ENCODE measurements at regions not wholly inside any gene's neighbourhood (a gene's known extent, or its start where the extent isn't known, plus 50 kb on each side); places are given as distances from the start of the nearest gene placed in this dataset.
"Not testable (repeated sequence)": the region's sequence is repeated elsewhere in the genome, so short reads cannot be mapped to it uniquely, and the experiment has no call there.

DNA sequence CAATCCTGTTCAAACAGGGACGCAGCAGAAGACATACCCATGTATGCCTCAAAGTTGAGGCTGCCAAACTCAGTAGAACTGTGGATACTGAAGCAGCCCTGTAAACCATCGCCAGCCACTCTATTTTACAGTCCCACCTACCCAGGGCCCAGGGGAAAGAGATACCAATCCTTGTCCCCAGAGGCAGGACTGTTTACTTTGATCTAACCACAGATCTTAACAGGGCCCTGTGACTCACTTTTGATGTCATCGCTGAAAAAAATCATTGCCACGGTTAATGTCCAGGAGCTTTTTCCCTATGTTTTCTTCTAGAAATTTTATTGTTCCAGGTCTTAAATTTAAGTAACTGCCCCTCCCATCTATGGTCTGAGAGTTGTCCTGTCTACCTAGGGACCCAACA lies 538.4 kb upstream of the NCAM2 start:
- no peak for DNase-seq

DNA sequence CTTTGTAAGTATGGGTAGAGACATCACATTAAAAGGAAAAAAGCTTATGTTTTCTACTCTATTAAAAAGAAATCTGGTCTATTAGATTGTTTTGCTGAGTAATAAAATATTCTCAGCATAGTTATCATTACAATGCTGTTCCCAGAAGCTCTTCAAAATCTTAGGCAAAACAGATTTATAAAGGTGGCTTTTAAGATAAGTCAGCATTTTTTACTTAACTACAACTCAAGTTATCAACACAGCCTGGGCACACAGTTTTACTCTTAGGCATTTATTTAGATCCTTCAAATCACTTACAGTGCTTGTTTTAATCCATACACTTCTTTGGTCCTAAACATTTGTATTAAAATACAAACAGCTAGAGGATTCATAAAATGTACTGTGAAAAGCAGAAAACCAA lies 534.8 kb upstream of the NCAM2 start:
- no peak for DNase-seq

DNA sequence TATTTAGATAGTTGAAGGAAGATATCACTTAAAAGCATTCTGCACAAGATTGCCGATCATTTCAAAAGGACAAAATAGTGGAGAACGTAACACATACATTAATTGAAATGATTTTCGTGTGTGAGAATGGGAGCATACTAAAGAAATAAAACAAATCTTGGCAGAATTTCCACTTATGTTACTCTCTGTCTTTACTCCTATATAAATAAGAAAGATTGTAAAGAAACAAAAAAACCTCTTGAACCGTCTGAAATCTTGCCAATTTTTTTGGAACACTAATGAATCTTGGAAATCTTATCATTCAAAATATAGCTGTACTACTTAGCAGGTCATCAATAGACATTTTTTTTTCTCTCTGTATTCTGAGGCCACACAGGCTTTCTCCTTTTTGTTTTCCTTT lies 528.8 kb upstream of the NCAM2 start:
- DNase-seq: no peak

DNA sequence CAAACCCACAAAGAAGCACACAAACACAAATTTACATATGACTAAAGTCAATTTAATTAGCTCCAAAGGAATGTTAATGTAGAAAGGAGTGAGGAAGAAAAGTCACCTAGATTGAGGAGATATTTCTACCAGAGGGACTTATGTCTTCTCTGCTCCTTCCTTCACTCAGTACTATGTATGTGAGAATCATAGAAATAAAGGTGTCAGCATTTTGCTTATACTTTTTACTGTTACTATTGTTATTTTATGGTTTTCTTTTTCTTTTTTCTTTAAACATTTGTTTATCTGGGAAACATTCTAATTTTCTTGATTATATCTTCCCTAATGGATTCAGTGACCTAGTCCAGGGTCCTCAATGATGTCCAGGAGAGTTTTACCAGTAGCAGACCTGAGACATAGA lies 511.9 kb upstream of the NCAM2 start:
- no peak for DNase-seq

DNA sequence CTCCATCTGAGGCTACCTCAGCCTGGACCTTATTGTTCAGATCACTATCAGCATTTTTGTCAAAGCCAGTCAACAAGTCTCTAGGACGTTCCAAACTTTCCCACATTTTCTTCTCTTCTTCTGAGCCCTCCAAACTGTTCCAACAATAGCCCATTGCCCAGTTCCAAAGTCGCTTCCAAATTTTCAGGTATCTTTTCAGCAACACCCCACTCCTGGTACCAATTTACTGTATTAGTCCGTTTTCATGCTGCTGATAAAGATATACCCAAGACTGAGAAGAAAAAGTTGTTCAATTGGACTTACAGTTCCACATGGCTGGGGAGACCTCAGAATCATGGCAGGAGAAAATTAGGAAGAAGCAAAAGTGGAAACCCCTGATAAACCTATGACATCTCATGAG lies 495.3 kb upstream of the NCAM2 start:
- not testable (repeated sequence) for DNase-seq

DNA sequence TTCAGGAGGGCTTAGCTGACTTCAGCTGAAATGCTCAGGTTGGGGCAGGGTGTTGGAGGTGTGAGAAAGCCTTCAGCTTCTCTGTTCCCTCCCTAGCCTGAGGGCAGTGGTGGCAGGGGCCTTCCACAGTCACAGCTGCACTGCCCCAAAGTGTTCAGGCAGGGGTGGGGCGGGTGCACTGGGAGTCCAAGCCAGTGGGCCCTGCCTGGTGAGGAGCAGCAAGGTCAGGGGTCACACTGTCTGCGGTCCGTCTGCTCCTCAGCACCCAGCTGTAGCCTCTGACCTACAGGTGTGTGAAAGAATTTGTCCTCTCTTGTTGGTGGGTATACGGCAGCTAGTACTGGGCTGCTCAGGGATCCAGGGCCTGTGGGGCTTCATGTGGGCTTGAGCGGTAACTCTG lies 490.4 kb upstream of the NCAM2 start:
- no peak for DNase-seq

DNA sequence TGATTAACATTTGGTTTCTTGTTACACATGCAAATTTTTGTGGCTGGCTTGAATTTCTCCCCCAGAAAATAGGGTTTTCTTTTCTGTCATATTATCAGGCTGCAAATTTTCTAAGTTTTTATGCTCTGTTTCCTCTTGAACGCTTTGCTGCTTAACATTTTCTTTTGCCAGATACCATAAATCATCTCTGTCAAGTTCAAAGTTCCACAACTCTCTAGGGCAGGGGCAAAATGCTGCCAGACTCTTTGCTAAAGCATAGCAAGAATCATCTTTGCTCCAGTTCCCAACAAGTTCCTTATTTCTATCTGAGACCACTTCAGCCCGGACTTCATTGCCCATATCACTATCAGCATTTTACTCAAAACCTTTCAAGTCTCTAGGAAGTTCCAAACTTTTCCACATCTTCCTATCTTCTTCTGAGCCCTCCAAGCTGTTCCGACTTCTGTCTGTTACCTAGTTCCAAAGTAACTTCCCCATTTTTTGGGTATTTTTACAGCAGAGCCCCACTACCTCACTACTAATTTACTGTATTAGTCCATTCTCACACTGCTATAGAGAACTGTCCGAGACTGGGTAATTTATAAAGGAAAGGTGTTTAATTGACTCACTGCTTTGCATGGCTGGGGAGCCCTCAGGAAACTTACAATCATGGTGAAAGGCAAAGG lies 486.9 kb upstream of the NCAM2 start:
- DNase-seq: no peak

DNA sequence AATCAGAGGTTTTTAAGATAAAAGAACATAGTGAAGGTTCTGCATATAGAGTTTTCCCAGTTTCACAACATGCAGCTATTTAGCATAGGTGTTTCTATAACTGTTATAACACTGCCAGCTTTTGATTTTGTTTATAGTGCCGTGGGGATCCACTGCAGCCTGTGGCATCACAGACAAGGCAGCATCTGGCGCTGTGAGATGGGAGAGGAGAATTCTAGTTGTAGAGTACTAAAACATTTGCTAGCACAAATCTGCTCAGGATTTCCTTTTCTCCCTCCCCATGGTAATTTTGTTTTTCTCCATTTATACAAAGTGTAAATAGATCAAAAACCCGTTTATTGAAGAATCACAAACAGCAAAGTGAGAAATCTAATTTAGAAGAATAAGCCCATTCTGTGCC lies 482.8 kb upstream of the NCAM2 start:
- DNase-seq: no peak

DNA sequence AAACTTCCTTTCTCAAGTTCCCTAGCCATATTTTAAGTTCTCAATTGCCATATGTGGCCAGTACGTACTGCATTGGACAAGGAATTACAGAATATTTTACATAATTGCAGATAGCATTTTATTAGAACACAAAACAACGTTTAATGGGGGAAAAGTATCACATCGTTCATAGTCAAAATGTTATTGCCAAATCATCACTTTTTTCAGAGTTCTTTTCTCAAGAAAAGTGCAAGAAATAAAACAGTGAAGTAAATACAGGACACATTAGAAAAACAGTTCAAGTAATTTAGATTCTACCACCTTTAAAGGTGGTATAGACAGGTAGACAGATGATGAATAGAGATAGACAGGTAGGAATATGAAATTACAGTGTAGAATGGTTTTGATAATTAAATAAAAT lies 479.1 kb upstream of the NCAM2 start:
- no peak for DNase-seq

DNA sequence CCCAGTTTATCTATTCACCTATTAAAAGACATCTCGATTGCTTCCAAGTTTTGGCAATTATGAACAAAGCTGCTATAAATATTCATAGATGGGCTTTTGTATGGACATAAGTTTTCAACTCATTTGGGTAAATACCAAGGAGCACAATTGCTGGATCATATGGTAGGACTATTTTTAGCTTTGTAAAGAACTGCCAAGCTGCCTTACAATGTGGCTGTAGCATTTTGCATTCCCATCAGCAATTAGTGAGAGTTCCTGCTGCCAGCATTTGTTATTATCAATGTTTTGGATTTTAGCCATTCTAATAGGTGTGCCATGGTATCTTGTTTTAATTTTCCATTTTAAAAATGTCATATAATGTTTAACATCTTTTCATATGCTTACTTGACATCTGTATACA lies 475.6 kb upstream of the NCAM2 start:
- no peak for DNase-seq

DNA sequence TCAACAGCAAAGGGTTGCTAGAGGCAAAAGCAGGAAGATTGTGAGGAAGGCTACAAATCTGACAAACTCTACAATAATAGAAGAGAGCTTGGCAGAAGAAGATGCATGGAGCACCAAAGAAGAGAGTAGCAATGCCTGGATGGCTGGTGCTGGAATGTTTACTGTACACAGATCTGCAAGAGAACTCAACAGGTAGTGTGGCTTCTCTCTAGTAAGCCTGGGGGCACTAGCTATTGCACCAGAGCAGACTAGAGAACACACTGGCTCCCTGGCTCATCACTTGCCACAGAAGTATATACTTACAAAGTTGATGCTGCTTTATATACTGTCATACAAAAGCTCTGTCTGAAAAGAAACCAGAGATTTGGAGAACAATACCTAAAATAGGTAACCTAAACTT lies 475.0 kb upstream of the NCAM2 start:
- DNase-seq: no peak

DNA sequence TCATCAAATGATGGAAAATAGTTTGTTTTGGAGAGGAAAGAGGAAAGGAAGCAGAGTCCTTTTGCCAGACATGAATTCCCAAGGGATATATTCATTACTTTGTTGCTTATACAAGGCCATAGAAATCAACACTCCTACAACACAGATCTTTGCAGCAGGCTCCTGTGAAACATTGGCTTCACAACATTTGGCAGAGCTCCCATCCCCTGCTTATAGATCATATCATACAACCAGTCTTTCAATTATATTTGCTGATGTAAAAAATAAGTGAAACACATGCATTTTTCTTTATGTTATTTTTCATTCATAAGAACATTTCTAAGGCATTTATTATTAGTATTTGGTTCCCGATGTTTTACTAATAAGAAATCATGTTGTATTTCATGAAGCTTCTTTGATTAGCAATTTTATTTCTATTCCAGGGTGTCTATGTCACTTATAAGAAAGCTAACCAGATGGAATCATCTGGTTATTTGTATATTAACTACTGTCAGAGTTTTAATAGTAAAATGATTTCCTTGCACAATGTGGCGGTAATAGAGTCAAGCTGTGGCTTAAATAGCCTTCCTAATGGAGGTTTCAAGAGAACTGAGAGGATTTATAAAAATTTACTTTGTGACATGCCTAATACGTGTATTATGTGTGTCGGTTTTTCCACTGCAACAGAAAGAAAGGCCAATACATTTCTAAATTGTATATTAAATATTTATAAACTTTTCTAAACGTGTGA lies 470.3 kb upstream of the NCAM2 start:
- DNase-seq: no peak

DNA sequence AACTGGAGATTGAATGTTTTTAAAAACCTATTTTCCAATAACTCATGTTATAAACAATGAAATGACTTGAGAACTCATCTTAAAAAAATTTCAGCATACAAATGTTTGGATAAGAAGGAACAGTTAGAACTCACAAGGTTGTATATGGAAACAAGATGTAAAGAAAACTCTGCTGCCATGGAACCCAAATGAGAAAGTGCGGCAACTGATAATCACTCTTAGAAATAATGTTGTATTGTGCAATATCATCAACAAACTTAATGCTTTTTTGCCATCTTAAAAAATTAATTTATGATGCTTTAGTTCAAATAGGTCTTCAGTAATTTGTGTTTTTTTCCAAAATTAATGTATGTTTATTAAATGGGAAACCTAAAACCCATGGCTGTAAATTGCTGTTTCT lies 461.1 kb upstream of the NCAM2 start:
- no peak for DNase-seq

DNA sequence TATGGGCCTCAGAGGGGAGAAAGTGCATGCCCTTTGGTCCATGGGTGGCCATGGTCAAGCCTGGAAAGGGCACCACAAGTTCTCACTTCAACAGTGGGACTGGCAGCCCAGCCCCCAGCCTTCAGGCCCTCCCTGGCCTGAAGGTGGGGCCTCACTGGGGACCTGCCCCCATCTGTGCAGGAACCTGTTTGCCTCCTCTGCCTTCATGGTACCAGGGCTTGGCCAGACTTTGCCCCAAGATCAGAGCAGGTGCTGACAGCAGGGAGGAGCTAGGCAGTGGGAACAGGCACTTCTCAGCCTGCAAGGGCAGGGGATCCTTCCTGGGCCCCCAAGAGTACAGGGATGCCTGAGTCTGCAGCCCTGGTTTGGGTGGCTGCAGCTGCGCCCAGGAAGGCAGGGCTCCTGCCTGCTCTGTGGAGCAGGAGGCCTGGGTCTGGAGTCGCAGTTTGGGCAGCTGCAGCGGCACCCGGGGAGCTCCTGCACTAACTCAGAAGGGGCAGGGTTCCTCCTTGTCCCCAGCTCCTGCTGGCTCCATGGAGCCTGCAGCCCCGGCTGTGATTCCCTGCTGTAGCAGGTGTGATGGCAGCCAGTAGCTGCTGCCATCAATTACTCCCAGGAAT lies 460.1 kb upstream of the NCAM2 start:
- DNase-seq: no peak

DNA sequence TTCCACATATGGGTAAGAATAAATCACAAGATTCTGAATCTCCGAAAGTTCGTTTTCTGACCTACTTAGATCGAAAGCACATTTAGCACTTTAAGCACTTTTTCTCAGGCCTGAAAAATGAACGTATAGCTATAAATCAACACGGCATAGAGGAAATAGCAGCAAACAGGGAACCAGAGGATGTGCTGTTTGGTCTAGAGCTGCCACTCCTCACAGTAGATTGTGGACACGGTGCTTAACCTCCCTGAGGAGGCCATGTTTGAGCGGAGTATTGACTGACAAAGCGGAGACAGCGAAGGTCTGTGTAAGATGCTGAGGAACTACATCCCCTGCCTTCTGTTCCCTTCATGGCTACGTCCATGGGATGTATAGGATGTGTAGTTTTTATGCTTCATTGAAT lies 452.8 kb upstream of the NCAM2 start:
- DNase-seq: no peak

DNA sequence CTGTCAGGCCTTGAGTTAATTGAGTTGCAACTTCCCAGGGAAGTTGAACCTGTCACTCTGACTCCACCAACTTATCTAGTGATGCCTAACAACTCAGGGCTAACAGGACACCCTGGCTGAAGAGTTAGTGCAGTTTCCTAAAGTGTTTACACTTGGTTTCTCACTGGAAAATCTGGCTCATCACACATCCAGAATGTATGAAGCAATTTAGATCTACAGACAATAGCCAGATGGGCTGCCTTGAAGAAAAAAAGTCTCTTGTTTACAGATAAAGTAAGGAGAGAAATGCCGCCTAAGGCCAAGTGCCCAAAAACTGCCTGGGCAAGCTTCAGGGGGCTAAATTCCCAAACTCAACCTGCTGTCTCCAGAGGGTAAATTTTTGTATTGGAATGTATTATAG lies 446.3 kb upstream of the NCAM2 start:
- no peak for DNase-seq

DNA sequence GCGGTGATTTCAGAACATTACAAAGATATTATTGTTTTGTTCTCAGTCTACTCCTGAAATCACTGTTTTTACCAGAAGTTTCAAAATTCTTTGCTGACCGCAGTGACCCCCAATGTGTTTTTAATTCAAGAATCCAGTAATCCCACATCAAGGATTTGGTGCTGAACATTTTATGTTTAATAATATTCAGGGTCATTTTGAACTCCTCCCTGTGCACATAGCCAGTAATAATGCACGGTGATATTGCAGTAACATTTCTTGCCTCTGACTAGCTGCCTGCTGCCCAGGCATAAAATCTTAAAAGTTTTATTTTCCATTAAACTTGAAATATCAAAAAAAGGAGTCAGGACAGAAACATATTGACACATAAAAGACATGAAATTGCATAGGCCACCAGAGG lies 443.4 kb upstream of the NCAM2 start:
- DNase-seq: no peak

DNA sequence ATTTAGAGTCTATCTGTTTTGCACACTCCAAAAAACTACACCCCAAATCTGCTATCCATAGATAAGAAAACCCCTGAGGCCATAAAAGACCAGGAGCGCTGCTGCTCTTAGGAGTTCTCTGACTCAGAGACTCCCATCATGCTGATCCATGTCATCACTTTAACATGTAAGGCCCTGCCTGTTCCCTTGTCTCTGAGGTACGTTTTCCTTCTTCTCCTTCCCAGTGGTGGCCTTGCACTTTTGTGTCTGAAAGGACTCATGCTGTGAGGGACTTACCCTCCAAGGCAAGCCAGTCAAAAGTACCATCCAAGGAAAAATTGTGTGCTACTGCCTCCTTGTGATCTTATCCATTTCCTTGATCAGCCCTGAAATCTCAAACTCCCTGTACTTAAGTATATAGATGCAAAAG lies 427.4 kb upstream of the NCAM2 start:
- DNase-seq: no peak

DNA sequence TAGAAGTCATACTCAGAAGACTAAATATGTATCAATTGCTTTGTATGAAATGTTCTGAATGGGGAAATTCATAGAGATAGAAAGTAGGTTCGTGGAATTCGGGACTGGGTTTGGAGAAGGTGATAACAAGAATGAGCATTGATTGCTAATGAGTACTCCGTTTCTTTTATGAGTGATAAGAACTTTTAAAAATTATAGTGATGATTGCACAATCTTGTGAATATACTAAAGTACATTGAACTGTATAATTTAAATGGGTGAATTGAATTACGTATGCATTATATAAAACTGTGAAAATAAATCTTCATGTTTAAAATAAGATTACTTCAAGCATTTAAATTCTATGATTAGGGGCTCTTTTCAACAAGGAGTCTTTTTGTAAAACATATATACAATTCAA lies 425.6 kb upstream of the NCAM2 start:
- DNase-seq: no peak

DNA sequence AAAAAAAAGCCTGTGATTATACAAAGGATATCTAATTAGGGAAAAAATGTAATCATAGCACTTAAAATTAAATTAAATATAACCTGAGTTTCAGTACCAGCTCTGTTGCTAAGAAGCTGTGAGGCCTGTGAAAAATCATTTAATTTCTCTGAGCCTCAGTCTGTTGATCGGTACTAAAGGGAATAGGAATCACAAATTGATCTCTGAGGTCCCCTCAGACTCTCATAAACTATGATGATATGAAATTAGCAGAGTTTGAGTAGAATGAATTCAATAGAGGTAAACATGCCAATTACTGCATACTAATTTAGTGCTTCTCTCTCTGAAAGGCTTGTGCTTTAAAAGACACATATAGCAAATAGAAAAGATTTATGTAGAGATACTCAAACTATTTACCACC lies 416.8 kb upstream of the NCAM2 start:
- no peak for DNase-seq

DNA sequence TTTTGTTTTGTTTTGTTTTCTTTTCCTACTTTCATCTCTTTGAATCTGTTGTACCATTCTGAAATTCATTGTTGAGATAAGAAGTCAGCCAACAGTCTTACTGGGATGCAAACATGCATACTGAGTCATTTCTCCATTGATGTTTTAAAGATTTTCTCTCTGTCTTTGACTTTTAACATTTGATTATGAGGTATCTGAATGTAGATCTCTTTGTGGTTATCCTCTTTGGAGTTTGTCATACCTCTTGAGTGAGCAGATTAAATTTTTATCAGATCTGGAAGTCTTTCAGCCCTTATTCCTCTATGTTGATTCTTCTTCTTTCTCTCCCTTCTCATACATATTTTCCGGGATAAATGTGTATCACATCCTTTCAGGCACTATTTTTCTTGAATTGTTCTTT lies 406.9 kb upstream of the NCAM2 start:
- no peak for DNase-seq

DNA sequence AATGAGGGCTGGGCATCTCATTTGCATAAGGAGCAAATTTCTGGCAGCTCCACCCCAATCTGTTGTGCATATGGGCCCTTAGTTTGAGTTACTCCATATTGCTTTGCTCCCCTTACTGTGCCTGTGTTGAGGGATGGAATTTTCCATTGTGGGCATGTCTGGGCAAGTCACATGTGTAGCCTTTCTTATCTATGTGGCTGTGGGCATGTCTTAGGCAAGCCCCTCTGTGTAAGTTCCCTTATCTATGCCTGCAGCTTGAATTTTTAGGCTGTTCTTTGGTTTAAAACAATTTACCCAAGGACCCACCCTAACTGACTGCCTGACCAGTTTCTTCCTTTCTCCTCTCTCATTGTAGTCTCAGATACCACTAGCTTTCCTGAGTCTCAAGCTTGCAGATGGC lies 405.7 kb upstream of the NCAM2 start:
- no peak for DNase-seq

DNA sequence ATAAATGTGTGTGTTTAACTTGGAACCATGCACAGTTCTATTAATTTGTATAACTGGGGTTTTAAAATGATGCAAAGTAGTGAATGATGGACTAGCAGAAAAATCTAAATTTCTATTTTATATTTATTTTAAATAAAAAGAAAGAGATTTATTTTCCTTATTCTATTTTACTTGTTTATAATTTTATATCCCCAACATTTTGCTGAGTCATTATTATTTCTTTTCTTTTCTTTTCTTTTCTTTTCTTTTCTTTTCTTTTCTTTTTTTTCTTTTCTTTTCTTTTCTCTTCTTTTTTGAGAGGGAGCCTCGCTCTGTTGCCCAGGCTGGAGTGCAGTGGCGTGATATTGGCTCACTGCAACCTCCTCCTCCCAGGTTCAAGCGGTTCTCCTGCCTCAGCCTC lies 395.0 kb upstream of the NCAM2 start:
- no peak for DNase-seq

DNA sequence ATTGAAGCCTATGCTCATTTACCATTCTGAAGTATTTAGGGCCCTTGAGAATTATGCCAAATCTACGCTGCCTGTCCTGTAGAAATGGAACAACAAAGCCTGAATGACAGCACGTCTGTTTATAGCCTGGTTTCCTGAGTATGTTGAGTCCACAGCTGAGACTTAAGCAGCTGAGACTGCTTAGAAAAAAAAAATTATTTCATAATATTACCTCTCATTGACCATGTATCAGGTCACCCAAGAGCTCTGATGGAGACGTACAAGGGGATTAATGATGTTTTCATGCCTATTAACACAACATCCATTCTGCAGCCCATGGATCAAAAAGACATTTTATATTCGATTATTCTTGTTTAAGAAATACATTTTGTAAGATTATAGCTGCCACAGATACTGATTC lies 387.2 kb upstream of the NCAM2 start:
- DNase-seq: no peak

DNA sequence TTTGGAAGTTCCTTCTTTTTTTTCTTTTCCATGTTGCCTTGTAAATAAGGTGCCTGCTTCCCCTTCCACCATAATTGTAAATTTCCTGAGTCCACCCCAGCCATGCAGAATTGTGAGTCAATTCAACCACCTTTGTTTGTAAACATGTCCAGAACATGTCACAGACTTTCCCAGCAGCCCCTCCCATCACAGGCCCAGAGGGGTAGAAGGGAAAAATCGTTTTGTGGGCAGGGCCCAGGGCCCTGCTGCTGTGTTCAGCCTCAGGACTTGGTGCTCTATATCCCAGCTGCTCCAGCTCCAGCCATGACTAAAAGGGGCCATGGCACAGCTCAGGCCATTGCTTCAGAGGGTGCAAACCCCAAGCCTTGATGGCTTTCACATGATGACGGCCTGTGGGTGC lies 384.6 kb upstream of the NCAM2 start:
- no peak for DNase-seq

All from femur (tissue), 1 donor.